Endothelial cell (in vitro differentiated cells): ENCODE measurements at regions not wholly inside any gene's neighbourhood (a gene's known extent, or its start where the extent isn't known, plus 50 kb on each side); places are given as distances from the start of the nearest gene placed in this dataset.

ENCODE experiments used
- DNase-seq: peaks from one replicate; pipeline ENCODE4 v3.0.0; 2021; ENCODE audit warnings: low spot score
- H3K27ac Mint-ChIP-seq: one replicate; pipeline ENCODE4 v1.8.0; 2021; ENCODE audit warnings: mixed read lengths, inconsistent platforms; ENCODE audit not compliant: unreplicated experiment
- H3K27me3 Mint-ChIP-seq: one replicate; pipeline ENCODE4 v1.8.0; 2021; ENCODE audit warnings: mild to moderate bottlenecking, moderate library complexity, mixed read lengths, inconsistent platforms; ENCODE audit not compliant: unreplicated experiment
- H3K36me3 Mint-ChIP-seq: one replicate; pipeline ENCODE4 v1.8.0; 2021; ENCODE audit warnings: mild to moderate bottlenecking, low read depth, mixed read lengths, inconsistent platforms; ENCODE audit not compliant: unreplicated experiment
- H3K4me1 Mint-ChIP-seq: one replicate; pipeline ENCODE4 v1.8.0; 2021; ENCODE audit warnings: mild to moderate bottlenecking, mixed read lengths, inconsistent platforms; ENCODE audit not compliant: unreplicated experiment
- H3K4me3 Mint-ChIP-seq: one replicate; pipeline ENCODE4 v1.8.0; 2021; ENCODE audit warnings: mild to moderate bottlenecking, mixed read lengths, inconsistent platforms; ENCODE audit not compliant: unreplicated experiment
- H3K9me3 Mint-ChIP-seq: one replicate; pipeline ENCODE4 v1.8.0; 2021; ENCODE audit warnings: mixed read lengths, inconsistent platforms; ENCODE audit not compliant: unreplicated experiment
- CTCF ChIP-seq: fragments of 200-600 bp; sonication (generic); IDR thresholded peaks from one replicate; pipeline ENCODE4 v1.5.0; 2021; ENCODE audit warnings: antibody characterized with exemption; ENCODE audit not compliant: unreplicated experiment

DNA sequence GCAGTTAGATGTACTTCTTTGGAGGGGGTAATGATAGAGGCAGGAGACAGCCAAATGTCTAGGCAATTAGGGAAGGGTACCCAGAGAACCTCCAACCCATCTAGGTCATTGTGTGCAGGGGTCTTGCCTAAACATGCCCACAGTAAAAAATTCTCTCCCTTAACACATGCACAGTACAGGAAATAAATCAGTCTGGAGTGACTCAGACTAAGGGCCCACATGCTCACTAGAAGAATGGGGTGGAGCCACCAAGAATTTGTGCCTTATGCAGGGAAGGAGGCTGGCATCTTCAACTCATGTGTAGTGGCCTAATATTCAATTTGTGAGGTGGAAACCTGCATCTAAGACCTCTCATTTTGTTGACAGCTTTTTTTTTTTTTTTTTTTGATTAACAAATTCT lies 945.3 kb upstream of the GRIA3 start:
- H3K27me3 Mint-ChIP-seq, result peaks cover 2% of the 10 kb centered on the region
- no peak overlapping the region for H3K4me3 Mint-ChIP-seq
- no peaks in the 10 kb centered on the region for H3K36me3 Mint-ChIP-seq
- no peaks in the 10 kb centered on the region for H3K4me1 Mint-ChIP-seq
- H3K9me3 Mint-ChIP-seq, result no peaks in the 10 kb centered on the region
- H3K27ac Mint-ChIP-seq, result no peak overlapping the region
- no peak for TF ChIP-seq CTCF
- no peak for DNase-seq

GRCh38 chrX:122241959-122242358 lies 942.1 kb upstream of the GRIA3 start:
- no peak overlapping the region for H3K4me3 Mint-ChIP-seq
- peaks cover 4% of the 10 kb centered on the region for H3K27me3 Mint-ChIP-seq
- no peak for TF ChIP-seq CTCF
- H3K4me1 Mint-ChIP-seq, result no peaks in the 10 kb centered on the region
- no peaks in the 10 kb centered on the region for H3K36me3 Mint-ChIP-seq
- no peaks in the 10 kb centered on the region for H3K9me3 Mint-ChIP-seq
- no peak overlapping the region for H3K27ac Mint-ChIP-seq
- DNase-seq, result no peak

- no peak for TF ChIP-seq CTCF
- Mint-ChIP-seq H3K27me3 (peaks cover 2% of the 10 kb centered on the region), H3K36me3 (no peaks in the 10 kb centered on the region), H3K27ac (no peak overlapping the region), H3K4me3 (no peak overlapping the region), H3K9me3 (no peaks in the 10 kb centered on the region), H3K4me1 (no peaks in the 10 kb centered on the region)
- DNase-seq, result no peak
Observed at GRCh38 chrX:122244080-122244479, 940.0 kb upstream of the GRIA3 start.

DNA sequence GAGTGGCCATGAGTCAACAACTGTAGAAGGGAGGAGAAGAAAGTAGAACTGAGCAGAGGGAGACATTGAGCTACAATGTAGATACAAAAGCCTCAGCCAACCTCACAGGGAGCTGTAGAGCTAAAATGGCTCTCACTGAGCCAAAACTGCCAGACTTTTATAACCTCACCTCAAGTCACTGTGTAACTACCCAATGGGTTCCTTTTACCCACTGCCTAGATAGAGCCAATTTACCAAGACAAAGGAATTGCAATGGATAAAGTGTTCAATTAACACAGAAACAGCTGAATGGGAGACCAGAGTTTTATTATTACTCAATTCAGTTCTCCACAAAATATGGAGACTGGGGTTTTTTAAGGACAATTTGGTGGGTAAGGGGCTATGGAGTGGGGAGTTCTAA lies 938.9 kb upstream of the GRIA3 start:
- TF ChIP-seq CTCF, result no peak
- H3K4me3 Mint-ChIP-seq, result no peak overlapping the region
- no peaks in the 10 kb centered on the region for H3K4me1 Mint-ChIP-seq
- no peaks in the 10 kb centered on the region for H3K36me3 Mint-ChIP-seq
- H3K27me3 Mint-ChIP-seq, result peaks cover 2% of the 10 kb centered on the region
- DNase-seq, result no peak
- H3K27ac Mint-ChIP-seq, result no peak overlapping the region
- H3K9me3 Mint-ChIP-seq, result no peaks in the 10 kb centered on the region

GRCh38 chrX:122245943-122246342 lies 938.1 kb upstream of the GRIA3 start:
- no peak for TF ChIP-seq CTCF
- no peak overlapping the region for H3K4me3 Mint-ChIP-seq
- H3K27me3 Mint-ChIP-seq, result peaks cover 2% of the 10 kb centered on the region
- no peak for DNase-seq
- H3K9me3 Mint-ChIP-seq, result no peaks in the 10 kb centered on the region
- no peaks in the 10 kb centered on the region for H3K36me3 Mint-ChIP-seq
- H3K4me1 Mint-ChIP-seq, result no peaks in the 10 kb centered on the region
- H3K27ac Mint-ChIP-seq, result no peak overlapping the region
